DMS53 treated with DMSO at 0.1 percent for 48 hours (cell line): ENCODE measurements at regions not wholly inside any gene's neighbourhood (a gene's known extent, or its start where the extent isn't known, plus 50 kb on each side); places are given as distances from the start of the nearest gene placed in this dataset.

Experiments used
- DNase-seq: peaks from one replicate; lab custom pipeline; 2025; ENCODE audit not compliant: unreplicated experiment; lab: John Stamatoyannopoulos, UW

- DNase-seq = no peak
These were observed 265.2 kb upstream of the BOD1L1 start for GRCh38 chr4:13892739-13893105.

GRCh38 chr4:13893211-13893610 lies 265.7 kb upstream of the BOD1L1 start:
- no peak for DNase-seq

- no peak for DNase-seq
These were observed 266.5 kb upstream of the BOD1L1 start for GRCh38 chr4:13893987-13894386.

- DNase-seq = no peak
These were observed 273.3 kb upstream of the BOD1L1 start for GRCh38 chr4:13900780-13901179.

GRCh38 chr4:13902146-13902545 lies 274.6 kb upstream of the BOD1L1 start:
- no peak for DNase-seq

GRCh38 chr4:13903061-13903460 lies 275.5 kb upstream of the BOD1L1 start:
- DNase-seq = no peak

GRCh38 chr4:13903901-13904300 lies 276.4 kb upstream of the BOD1L1 start:
- no peak for DNase-seq

GRCh38 chr4:13905543-13905942 lies 278.0 kb upstream of the BOD1L1 start:
- no peak for DNase-seq

- DNase-seq = no peak
These were observed 279.2 kb upstream of the BOD1L1 start for GRCh38 chr4:13906727-13907126.

- peak; percentile 89 for DNase-seq
These were observed 279.8 kb upstream of the BOD1L1 start for GRCh38 chr4:13907255-13907751.

GRCh38 chr4:13908455-13908854 lies 280.9 kb upstream of the BOD1L1 start:
- no peak for DNase-seq

- DNase-seq = no peak
These were observed 283.0 kb upstream of the BOD1L1 start for GRCh38 chr4:13910556-13910955.

- no peak for DNase-seq
These were observed 283.7 kb upstream of the BOD1L1 start for GRCh38 chr4:13911256-13911655.

- no peak for DNase-seq
These were observed 285.0 kb upstream of the BOD1L1 start for GRCh38 chr4:13912436-13912925.

GRCh38 chr4:13912966-13913365 lies 285.4 kb upstream of the BOD1L1 start:
- no peak for DNase-seq

GRCh38 chr4:13917015-13917414 lies 289.5 kb upstream of the BOD1L1 start:
- no peak for DNase-seq

- DNase-seq = no peak
These were observed 290.6 kb upstream of the BOD1L1 start for GRCh38 chr4:13918110-13918509.

GRCh38 chr4:13918991-13919441 lies 291.5 kb upstream of the BOD1L1 start:
- DNase-seq = no peak

- no peak for DNase-seq
These were observed 292.8 kb upstream of the BOD1L1 start for GRCh38 chr4:13920111-13920875.

GRCh38 chr4:13920901-13921300 lies 293.4 kb upstream of the BOD1L1 start:
- DNase-seq = peak; percentile 68

GRCh38 chr4:13921805-13922204 lies 294.3 kb upstream of the BOD1L1 start:
- no peak for DNase-seq

GRCh38 chr4:13922459-13922858 lies 294.9 kb upstream of the BOD1L1 start:
- DNase-seq = no peak
